HG02642 (cell line): ENCODE measurements at regions not wholly inside any gene's neighbourhood (a gene's known extent, or its start where the extent isn't known, plus 50 kb on each side); places are given as distances from the start of the nearest gene placed in this dataset.

Experiments used
- ATAC-seq: cut with Tn5 transposase; IDR thresholded peaks from one replicate; pipeline ENCODE4 v1.9.1; 2021; ENCODE audit warnings: mild to moderate bottlenecking; ENCODE audit not compliant: unreplicated experiment, poor library complexity

DNA sequence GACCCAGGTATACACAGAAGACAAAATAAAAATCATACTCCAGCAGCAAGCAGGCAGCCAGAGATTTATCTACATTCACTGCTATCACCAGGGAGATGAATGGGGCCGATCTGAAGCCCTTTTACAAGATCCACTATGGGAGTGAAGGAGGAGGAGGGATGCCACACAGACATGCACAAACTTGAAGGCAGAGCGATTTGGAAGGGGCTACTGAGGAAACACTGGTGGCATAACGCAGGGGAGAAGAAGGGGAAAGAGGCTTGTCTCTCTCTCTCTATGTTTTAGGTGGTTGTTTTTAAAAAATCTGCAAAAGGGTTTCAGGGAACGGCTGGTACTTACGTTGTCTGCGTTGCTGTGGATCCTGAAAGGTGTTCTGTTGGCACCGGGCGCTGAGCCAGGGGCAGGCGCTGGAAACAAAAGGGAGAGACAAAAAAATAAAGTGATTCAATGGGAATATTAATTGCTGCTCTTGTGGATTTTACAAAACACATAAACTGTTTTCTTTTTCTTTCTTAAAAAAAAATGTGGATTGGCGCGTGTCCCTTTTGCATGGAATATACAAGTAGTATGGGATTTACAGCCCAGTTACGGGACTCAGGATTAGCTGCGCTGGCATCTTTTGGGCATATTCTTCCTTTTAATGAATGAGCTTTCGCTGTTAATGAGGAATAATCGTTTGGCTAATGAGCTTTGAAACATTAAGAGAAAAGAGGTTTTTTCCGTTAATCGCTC, 255.3 kb upstream of the PMFBP1 start:
- ATAC-seq = no peak

DNA sequence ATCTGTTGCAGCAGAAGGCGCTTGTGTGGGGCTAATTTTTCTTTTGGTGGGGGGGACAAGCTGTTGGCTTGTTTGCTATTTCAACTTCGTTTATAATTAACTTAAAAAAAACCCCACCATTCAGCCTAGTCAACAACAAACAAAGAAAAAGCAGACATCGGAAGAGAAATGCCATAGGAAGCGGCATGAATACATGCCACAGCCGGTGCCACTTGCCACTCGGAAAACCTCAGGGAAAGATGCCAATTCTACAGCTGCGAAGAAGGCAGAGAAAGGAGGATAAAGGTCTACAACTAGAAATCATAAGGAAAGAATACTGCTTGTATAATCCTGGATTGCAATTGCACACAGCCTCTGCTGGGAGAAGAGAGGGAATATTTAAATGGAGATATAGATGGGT, 254.4 kb upstream of the PMFBP1 start:
- ATAC-seq = no peak

DNA sequence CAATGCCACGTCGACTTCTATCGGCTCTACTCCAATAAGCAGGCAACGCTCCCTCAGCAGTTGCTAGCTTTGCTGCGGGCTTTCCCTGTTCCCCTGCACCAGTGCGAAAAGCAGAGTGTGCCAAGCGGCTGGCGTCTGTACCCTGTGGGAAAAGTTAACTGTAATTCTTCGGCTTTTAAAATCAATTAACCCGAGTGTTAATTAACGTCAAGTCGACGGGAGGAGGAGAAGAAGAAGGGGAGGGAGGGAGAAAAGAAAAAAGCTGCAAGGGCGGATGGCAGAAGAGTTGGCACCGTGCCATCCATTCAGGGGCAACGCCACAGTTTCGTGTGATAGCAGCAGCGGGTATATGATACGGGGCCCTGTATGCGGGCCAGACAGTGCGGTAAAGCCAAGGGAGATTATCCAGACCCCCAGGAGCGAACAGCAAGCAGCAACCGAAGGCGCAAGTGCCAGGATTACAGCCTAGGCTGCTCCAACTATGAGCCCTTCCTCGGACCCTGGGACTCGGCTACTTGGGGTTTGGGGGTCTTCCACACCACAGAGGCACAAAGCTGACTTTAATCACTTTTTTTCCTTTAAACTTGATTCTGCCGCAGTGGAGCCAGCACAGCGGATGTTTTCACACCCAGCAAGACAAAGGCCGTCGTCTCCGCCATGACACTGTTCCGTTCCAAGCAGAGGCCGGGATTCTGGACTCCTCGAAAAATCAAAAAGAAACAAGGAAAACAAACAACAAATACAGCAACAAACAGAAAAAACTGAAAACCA, 253.8 kb upstream of the PMFBP1 start:
- ATAC-seq = no peak

- ATAC-seq = no peak
These were observed 252.8 kb upstream of the PMFBP1 start for GRCh38 chr16:72424757-72425156.

DNA sequence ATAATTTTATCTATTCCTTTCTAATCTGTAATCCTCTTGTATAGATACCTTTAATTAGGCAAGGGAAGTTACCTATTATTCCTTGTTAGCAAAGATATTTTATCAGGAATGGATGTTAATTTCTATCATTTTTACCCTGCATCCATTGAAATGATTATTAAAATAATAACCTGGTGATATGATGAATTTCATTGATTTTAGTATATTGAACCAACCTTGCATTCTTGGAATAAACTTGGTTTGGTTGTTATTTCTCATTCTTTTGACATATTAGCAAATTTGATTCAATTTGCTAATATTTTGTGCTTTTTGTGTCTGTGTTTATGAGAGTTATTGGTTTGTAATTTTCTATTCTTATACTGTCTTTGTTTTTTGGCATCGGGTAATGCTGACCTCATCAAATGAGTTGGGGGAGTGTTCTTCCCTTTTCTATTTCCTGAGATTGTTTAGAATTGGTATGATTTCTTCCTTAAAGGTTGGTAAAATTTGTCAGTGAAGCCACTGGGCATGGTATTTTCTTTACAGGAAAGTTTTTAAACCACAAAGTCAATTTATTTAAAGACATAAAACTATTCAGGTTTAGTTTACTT, 250.4 kb upstream of the PMFBP1 start:
- no peak for ATAC-seq

- no peak for ATAC-seq
These were observed 247.7 kb upstream of the PMFBP1 start for GRCh38 chr16:72419638-72420037.

- no peak for ATAC-seq
These were observed 243.4 kb upstream of the PMFBP1 start for GRCh38 chr16:72415379-72415778.

DNA sequence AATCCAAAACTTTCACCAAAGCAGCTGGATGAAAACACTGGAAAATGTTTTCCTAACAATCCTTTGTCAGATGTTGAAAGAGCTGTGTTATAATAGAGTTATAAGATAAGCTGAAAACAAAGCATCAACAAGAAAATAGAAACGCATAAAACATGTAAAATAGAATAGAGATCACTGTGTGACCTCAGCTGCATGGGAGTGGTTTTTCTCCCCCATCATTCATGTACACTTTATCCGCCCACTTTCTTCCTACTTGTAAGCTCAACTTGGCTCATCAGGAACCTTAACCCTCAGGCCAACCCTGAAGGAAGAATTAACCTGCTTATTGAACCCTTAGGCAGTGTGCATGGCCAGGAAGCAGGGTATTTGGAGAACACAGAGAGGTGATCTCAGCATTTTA, 238.5 kb upstream of the PMFBP1 start:
- no peak for ATAC-seq

DNA sequence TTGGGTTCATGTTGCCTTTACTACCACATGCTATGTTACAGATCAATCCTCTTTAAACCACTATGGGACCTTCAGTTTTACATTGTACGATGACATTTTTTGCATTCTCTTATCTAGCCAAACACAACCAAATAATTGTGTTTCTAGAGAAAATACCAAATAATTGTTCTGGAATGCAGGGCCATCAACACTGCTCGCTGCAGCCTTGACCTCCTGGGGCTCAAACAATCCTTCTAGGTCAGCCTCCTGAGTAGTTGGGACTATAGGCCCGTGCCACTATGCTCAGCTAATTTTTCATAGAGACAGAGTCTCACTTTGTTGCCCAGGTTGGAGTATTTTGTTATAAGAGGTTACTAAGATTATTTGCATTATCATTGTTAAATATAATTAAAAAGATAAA, 237.5 kb upstream of the PMFBP1 start:
- ATAC-seq = no peak

DNA sequence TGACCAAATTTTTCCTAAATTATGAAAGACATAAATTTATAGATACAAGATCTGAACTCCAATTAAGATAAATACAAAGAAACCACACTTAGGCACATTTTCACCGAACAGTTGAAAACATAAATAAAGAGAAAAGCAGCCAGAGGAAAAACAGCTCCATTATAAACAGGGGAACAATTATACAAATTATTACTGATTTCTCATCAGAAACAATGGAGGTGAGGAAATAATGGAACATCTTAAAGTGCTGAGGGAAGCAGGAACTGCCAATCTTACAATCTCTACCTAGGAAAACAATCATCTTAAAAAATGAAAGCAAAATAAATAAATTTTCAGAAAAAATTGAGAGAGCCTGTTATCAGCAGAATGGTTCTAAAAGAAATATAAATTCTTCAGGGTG, 234.4 kb upstream of the PMFBP1 start:
- ATAC-seq = no peak

DNA sequence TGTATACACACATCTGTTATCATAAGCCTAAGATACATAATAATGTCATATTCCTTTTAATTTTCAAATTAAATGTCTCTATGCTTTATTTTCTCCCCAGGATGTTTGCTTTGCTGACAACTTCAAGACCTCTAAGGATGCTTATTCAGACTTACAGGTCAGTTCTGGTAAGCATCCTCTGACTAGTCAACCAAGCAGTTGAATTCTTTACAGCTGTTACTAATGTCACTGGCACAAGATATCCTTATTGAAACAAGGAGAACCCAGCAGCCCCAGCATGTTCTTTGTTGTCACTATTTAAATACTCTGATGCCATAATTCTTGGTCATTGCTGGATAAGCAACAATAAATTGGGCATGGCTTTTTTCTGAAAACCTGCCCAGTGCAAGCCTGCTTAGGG, 232.3 kb upstream of the PMFBP1 start:
- ATAC-seq = no peak

DNA sequence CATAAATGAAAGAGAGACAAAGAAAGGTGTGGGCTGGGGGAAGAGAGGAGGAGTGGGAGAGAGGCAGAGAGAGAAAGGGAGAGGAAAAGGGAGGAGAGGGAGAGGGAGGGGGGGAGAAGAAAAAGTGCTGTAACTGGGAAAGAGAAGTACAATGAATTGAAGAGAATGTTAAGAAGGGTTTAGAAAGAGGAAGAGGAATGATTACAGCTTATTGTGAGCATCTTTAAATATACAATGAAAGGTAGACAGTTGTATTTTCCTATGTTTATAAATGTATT, 229.1 kb upstream of the PMFBP1 start:
- ATAC-seq = no peak

DNA sequence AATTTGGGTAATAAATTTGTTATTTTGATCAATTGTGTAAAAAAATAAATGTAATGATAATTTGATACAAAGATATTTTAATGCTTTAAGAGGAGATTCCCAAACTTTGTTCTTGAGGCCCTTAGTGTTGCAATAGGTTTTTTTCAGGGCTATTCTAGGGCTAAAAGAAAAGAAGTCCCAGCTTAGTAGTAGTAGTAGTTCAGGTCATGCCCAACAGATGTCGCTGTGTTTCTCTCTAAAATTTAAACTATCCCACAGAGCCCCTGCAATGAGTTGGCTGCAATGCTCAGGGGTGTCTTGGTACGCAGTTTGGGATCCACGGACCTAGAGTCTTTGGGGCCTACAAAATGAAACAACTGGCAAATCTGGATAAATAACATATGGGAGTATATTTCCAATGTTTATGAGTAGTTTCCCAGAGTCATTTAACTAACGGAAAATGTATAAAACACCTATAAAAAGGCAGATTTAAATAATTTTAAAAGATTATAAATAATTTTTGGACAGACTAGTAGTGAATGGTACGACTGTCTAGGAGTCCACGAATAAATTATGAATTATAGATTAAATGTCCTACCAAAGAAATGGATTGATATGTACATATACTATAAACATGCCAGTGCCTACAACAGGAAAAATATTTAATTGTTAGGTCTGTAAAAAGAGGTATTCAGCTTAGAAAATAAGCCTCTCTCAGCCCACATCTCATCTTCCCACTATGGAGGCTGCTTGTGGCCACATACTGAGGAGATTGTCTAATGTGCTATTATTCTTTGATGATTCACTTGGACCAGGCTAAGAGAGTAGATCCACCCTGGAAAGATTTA, 228.5 kb upstream of the PMFBP1 start:
- no peak for ATAC-seq

- no peak for ATAC-seq
These were observed 227.9 kb upstream of the PMFBP1 start for GRCh38 chr16:72399811-72400210.

GRCh38 chr16:72397876-72398275, 225.9 kb upstream of the PMFBP1 start:
- ATAC-seq = no peak

- no peak for ATAC-seq
These were observed 222.6 kb upstream of the PMFBP1 start for GRCh38 chr16:72394526-72394925.

GRCh38 chr16:72389791-72390190, 217.8 kb upstream of the PMFBP1 start:
- no peak for ATAC-seq

DNA sequence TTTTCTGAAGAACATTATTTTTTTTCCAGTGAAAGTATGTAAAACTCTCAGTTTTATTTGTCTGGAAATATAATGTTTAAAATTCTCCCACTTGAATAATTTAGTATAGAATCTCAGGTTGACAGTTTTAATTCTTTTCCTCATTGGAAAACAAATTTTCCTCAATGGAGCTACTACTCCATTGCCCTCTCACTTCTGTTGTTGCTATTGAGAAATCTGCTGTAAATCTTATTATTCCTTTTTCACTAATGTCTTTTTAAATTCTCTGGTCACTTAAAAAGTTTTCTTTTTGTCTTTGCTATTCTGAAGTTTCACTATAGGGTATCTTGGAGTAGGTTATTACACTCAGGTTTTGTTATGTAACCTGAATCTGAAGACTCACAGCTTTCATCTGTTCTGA, 216.1 kb upstream of the PMFBP1 start:
- ATAC-seq = no peak

DNA sequence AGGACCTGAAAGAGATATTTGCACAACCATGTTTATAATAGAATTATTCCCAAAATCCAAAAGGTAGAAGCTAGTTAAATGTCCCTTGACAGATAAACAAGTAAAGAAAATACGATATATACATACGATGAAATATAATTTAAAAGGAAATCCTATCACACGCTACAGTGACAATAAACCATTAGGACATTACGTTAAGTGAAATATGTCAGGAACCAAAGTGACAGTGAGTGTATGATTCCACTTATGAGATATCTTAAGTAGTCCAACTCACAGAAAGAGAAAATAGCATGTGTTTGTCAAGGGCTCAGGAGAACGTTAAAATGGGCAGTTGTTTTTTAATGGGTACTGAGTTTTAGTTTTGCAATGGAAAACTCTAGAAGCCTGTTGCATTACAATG, 212.7 kb upstream of the PMFBP1 start:
- no peak for ATAC-seq

DNA sequence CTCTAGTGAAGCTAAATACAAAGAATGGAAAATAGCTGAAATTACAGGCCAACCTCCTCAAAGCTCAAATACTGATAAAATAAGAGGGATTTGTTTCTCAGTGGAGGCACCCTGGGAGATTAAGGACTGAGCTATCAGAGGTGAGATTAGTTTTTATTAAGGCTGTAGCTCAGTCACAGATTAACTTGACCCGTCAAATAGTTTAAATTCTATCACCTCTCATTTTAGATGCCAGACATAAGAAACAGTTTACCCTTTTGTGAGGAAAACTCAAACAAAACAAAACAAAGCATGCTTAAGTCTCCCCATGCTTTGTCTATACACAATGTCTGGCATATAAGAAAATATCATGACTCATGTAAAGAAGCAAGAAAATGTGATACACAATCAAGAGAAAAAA, 208.3 kb upstream of the PMFBP1 start:
- ATAC-seq = no peak

DNA sequence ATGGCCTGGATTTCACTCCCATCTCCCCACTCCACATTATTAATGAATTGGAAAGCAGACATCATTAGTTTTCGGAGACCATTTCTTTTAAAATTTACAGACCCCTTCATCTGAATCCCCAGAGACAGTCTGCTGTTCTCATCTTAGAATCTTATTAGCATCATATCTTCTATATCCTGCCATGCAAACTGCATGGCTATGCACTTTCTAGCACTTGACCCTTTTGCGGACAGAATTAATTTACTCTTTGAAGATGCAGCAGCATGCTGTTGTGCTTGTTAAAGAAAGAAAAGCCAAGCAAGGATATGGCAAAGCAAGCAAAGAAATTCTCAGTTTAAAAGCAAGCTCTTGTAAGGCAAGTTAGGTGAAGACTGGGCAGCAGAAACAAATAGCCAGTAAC, 201.2 kb upstream of the PMFBP1 start:
- ATAC-seq = no peak
